Activated gamma-delta T cell treated with anti-CD3 and anti-CD28 coated beads, Interleukin-2, amount 50 U/mL, for 16 hours (primary cell): ENCODE measurements at regions not wholly inside any gene's neighbourhood (a gene's known extent, or its start where the extent isn't known, plus 50 kb on each side); places are given as distances from the start of the nearest gene placed in this dataset.

Experiments
- DNase-seq: peaks from one replicate; pipeline ENCODE4 v3.0.0-alpha.2; 2020; ENCODE audit warnings: low read depth

- DNase-seq: no peak
Observed at GRCh38 chr2:204479557-204479956, 65.7 kb upstream of the PARD3B start.

GRCh38 chr2:204480676-204481075 lies 64.6 kb upstream of the PARD3B start:
- DNase-seq: no peak

GRCh38 chr2:204483608-204484081 lies 61.6 kb upstream of the PARD3B start:
- no peak for DNase-seq

- DNase-seq: no peak
Observed at GRCh38 chr2:204486321-204486720, 59.0 kb upstream of the PARD3B start.

GRCh38 chr2:204486805-204487204 lies 58.5 kb upstream of the PARD3B start:
- DNase-seq: no peak

- DNase-seq: no peak
Observed at GRCh38 chr2:204487447-204488229, 57.6 kb upstream of the PARD3B start.

GRCh38 chr2:204491528-204491927 lies 53.7 kb upstream of the PARD3B start:
- DNase-seq: no peak

- no peak for DNase-seq
Observed at GRCh38 chr2:204492417-204492816, 52.9 kb upstream of the PARD3B start.

- no peak for DNase-seq
Observed at GRCh38 chr2:204494681-204495080, 50.6 kb upstream of the PARD3B start.

- DNase-seq: no peak
Observed at GRCh38 chr2:204495381-204495780, 49.9 kb upstream of the PARD3B start.
